ENCODE measurements at regions not wholly inside any gene's neighbourhood (a gene's known extent, or its start where the extent isn't known, plus 50 kb on each side); places are given as distances from the start of the nearest gene placed in this dataset.

DNA sequence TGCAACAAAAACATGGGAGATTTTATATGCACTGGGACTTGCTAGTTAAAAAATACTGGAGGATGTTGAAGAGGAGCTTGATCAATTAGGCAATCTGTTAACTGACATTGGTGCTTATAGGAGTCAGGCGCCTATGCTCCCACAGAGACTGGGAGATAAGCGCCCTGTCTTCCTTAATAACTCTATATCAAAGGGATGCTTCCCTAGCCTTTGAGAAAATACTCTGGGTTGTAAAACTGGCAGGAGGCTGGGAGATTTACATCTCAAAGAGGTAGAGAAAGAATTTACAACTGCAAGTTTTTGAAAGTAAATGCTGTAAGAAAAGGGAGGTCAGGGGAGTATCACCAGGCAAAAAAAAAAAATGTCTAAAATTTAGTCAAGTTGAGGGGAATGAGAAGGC lies 325.4 kb downstream of the PCDH10 start:
- Histone ChIP-seq H3K4me3 (no peak overlapping the region), H3K9me3 (no peaks in the 10 kb centered on the region), H3K4me2 (no peak overlapping the region), H3K4me1 (no peaks in the 10 kb centered on the region), H3K27ac (no peak overlapping the region)
- ATAC-seq: no peak
- POLR2A ChIA-PET: no interaction called here
- no peak for DNase-seq (ENCODE audit: low read depth in 1 of 2, low spot score in 1 of 2)
- FAIRE-seq: no peak
- WGBS (ENCODE audit: missing lambda C conversion rate): 81% methylated on average over 2 of the region's 2 CpGs
- CTCF ChIA-PET: no interaction called here
- TF ChIP-seq RCOR1 (IDR thresholded peaks at IDR 0.05; ENCODE audit: low read depth, low read length) (no peak), HEYL (CRISPR knock-in tag; IDR thresholded peaks at IDR 0.05) (no peak), FOXS1 (CRISPR knock-in tag; IDR thresholded peaks at IDR 0.05) (no peak), KDM1A (IDR thresholded peaks at IDR 0.05; ENCODE audit: low read depth) (no peak), MAZ (IDR thresholded peaks at IDR 0.05; ENCODE audit: borderline replicate concordance, low read depth, low read length) (no peak), NFE2L2 (conservative IDR thresholded peaks at IDR 0.05; ENCODE audit: low read length) (no peak), HDAC2 (IDR thresholded peaks at IDR 0.05) (no peak), ZSCAN20 (CRISPR knock-in tag; IDR thresholded peaks at IDR 0.05) (no peak), RFX5 (IDR thresholded peaks at IDR 0.05) (no peak), HOXA7 (CRISPR knock-in tag; IDR thresholded peaks at IDR 0.05) (no peak), HOXB13 (CRISPR knock-in tag; IDR thresholded peaks at IDR 0.05; ENCODE audit: low read depth) (no peak)
- TF ChIP-seq, protein P1, sequence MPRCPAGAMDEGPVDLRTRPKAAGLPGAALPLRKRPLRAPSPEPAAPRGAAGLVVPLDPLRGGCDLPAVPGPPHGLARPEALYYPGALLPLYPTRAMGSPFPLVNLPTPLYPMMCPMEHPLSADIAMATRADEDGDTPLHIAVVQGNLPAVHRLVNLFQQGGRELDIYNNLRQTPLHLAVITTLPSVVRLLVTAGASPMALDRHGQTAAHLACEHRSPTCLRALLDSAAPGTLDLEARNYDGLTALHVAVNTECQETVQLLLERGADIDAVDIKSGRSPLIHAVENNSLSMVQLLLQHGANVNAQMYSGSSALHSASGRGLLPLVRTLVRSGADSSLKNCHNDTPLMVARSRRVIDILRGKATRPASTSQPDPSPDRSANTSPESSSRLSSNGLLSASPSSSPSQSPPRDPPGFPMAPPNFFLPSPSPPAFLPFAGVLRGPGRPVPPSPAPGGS (IDR thresholded peaks at IDR 0.05): no peak
- TF ChIP-seq, protein P2, sequence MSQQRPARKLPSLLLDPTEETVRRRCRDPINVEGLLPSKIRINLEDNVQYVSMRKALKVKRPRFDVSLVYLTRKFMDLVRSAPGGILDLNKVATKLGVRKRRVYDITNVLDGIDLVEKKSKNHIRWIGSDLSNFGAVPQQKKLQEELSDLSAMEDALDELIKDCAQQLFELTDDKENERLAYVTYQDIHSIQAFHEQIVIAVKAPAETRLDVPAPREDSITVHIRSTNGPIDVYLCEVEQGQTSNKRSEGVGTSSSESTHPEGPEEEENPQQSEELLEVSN (IDR thresholded peaks at IDR 0.05; ENCODE audit: borderline replicate concordance, low read depth): no peak
- TF ChIP-seq, protein P3, sequence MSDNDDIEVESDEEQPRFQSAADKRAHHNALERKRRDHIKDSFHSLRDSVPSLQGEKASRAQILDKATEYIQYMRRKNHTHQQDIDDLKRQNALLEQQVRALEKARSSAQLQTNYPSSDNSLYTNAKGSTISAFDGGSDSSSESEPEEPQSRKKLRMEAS (IDR thresholded peaks at IDR 0.05): no peak
- TF ChIP-seq, protein P4, sequence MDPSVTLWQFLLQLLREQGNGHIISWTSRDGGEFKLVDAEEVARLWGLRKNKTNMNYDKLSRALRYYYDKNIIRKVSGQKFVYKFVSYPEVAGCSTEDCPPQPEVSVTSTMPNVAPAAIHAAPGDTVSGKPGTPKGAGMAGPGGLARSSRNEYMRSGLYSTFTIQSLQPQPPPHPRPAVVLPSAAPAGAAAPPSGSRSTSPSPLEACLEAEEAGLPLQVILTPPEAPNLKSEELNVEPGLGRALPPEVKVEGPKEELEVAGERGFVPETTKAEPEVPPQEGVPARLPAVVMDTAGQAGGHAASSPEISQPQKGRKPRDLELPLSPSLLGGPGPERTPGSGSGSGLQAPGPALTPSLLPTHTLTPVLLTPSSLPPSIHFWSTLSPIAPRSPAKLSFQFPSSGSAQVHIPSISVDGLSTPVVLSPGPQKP (IDR thresholded peaks at IDR 0.05; ENCODE audit: low read depth, low read length): no peak
- TF ChIP-seq, protein P5, sequence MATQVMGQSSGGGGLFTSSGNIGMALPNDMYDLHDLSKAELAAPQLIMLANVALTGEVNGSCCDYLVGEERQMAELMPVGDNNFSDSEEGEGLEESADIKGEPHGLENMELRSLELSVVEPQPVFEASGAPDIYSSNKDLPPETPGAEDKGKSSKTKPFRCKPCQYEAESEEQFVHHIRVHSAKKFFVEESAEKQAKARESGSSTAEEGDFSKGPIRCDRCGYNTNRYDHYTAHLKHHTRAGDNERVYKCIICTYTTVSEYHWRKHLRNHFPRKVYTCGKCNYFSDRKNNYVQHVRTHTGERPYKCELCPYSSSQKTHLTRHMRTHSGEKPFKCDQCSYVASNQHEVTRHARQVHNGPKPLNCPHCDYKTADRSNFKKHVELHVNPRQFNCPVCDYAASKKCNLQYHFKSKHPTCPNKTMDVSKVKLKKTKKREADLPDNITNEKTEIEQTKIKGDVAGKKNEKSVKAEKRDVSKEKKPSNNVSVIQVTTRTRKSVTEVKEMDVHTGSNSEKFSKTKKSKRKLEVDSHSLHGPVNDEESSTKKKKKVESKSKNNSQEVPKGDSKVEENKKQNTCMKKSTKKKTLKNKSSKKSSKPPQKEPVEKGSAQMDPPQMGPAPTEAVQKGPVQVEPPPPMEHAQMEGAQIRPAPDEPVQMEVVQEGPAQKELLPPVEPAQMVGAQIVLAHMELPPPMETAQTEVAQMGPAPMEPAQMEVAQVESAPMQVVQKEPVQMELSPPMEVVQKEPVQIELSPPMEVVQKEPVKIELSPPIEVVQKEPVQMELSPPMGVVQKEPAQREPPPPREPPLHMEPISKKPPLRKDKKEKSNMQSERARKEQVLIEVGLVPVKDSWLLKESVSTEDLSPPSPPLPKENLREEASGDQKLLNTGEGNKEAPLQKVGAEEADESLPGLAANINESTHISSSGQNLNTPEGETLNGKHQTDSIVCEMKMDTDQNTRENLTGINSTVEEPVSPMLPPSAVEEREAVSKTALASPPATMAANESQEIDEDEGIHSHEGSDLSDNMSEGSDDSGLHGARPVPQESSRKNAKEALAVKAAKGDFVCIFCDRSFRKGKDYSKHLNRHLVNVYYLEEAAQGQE (IDR thresholded peaks at IDR 0.05): no peak

DNA sequence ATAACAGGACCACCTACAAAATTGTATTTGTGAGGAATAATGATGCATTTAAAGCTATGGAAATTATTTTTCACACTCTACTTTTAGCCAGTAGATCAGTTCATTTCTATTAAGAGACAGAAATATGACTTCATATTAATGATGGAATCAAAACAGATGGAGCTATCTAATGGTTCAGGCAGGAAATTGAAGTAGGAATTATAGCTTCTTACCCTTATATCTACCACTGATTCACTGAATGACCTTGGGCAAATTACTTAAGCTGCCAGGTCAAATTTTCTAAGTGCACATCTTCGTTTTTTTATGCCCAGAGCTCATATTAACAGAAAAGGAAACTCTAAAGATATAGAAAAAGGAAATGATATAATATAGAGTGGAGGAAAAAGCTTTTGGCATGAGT lies 323.1 kb downstream of the PCDH10 start:
- DNase-seq (ENCODE audit: low read depth in 1 of 2, low spot score in 1 of 2) (no peak), FAIRE-seq (no peak), ATAC-seq (no peak)
- TF ChIP-seq, protein P6, sequence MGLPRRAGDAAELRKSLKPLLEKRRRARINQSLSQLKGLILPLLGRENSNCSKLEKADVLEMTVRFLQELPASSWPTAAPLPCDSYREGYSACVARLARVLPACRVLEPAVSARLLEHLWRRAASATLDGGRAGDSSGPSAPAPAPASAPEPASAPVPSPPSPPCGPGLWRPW (IDR thresholded peaks at IDR 0.05): no peak
- TF ChIP-seq, protein P7, sequence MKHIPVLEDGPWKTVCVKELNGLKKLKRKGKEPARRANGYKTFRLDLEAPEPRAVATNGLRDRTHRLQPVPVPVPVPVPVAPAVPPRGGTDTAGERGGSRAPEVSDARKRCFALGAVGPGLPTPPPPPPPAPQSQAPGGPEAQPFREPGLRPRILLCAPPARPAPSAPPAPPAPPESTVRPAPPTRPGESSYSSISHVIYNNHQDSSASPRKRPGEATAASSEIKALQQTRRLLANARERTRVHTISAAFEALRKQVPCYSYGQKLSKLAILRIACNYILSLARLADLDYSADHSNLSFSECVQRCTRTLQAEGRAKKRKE (CRISPR knock-in tag; IDR thresholded peaks at IDR 0.05; ENCODE audit: low read depth): no peak
- TF ChIP-seq MAFK (IDR thresholded peaks at IDR 0.05; ENCODE audit: partially characterized antibody): no peak
- no peak for TF ChIP-seq JUN (IDR thresholded peaks at IDR 0.05)
- TF ChIP-seq EHF (CRISPR knock-in tag; IDR thresholded peaks at IDR 0.05): no peak
- no peak for TF ChIP-seq ZFP36 (IDR thresholded peaks at IDR 0.05; ENCODE audit: borderline replicate concordance, partially characterized antibody)
- TF ChIP-seq FOSL2 (IDR thresholded peaks at IDR 0.05): no peak
- no peak for TF ChIP-seq FOSL2 (CRISPR knock-in tag; IDR thresholded peaks at IDR 0.05)
- no peak for TF ChIP-seq KDM1A (IDR thresholded peaks at IDR 0.05; ENCODE audit: low read depth)
- TF ChIP-seq, protein P4 (IDR thresholded peaks at IDR 0.05; ENCODE audit: low read depth, low read length): no peak
- no peak for TF ChIP-seq NR3C1 (IDR thresholded peaks at IDR 0.05)
- TF ChIP-seq, protein P2 (IDR thresholded peaks at IDR 0.05; ENCODE audit: borderline replicate concordance, low read depth): no peak
- WGBS (ENCODE audit: missing lambda C conversion rate): 16% methylated on average over 1 of the region's 1 CpG
- H3K4me2 ChIP-seq: no peak overlapping the region
- no peaks in the 10 kb centered on the region for H3K4me1 ChIP-seq
- ChIA-PET POLR2A (no interaction called here), CTCF (interaction anchor here (1.1 kb wide), 1 partner anchor 318 kb away, joined by 3 read pairs; no protein-coding TSS in a partner anchor)
- H3K9me3 ChIP-seq: no peaks in the 10 kb centered on the region
- H3K27ac ChIP-seq: no peak overlapping the region
- H3K4me3 ChIP-seq: no peak overlapping the region

All from A549 (cell line).